ENCODE measurements at regions not wholly inside any gene's neighbourhood (a gene's known extent, or its start where the extent isn't known, plus 50 kb on each side); places are given as distances from the start of the nearest gene placed in this dataset.

DNA sequence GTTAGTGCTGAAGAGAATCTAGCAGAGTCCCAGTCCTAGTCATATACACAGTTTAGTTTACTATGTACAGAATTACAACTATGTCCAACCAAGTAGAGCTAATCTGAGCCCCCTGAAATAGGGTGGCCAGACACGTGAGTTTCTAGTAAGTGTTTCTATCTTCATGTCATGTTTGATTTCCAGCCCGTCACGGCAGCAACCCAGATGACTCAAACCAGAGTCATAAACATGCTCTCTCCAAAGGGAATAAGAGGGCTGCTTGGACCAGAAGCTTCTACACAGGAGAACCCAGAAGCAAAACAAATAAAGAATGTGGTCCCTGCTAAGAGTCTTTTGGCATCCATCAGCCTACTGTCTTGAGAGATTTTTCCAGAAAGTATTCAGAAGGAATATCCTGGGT, 64.9 kb upstream of the WIPF1 start:
- no peak overlapping the region for H3K4me3 Mint-ChIP-seq
- H3K27me3 Mint-ChIP-seq: no peaks in the 10 kb centered on the region
- H3K4me1 Mint-ChIP-seq: peaks cover 44% of the 10 kb centered on the region
- ATAC-seq (no peak), DNase-seq (no peak)
- H3K36me3 Mint-ChIP-seq (ENCODE audit: low read depth): peaks cover 2% of the 10 kb centered on the region
- H3K9me3 Mint-ChIP-seq: no peaks in the 10 kb centered on the region
- H3K27ac Mint-ChIP-seq: no peak overlapping the region

DNA sequence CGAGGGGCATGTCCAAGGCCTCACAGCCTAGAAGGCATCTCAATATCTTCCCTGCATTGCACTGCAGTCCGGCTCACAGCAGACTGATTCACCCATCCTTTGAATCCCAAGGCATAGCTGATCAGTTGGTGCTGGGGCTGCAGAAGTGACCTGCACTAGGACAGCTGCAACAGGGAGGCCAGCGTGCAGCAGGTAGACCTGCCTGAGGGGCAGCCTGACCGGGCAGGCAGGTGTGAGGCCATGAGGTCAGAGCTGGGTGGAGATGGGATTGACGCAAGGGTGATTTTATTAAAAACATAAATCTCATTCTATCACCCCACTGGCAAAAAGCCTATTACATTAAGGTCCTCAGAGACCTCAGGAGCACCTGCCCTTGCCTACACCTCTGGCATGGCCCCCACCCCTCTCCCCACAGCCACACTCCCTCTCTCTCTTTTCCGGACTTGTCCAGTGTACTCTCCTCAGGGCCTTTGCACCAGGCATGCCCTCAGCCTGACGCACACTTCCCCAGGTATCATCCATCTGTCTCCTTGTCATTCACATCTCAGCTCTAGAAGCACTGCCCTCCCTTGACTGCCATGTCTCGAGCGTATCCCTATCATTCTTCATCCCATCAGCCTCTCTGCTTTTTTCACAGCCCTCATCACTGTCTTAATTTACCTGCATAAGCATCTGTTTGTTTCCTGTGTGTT, 63.5 kb upstream of the WIPF1 start:
- H3K27me3 Mint-ChIP-seq: no peaks in the 10 kb centered on the region
- DNase-seq (no peak), ATAC-seq (no peak)
- peaks cover 40% of the 10 kb centered on the region for H3K4me1 Mint-ChIP-seq
- H3K9me3 Mint-ChIP-seq: peaks cover 7% of the 10 kb centered on the region
- no peak overlapping the region for H3K27ac Mint-ChIP-seq
- no peak overlapping the region for H3K4me3 Mint-ChIP-seq
- H3K36me3 Mint-ChIP-seq (ENCODE audit: low read depth): peaks cover 8% of the 10 kb centered on the region

DNA sequence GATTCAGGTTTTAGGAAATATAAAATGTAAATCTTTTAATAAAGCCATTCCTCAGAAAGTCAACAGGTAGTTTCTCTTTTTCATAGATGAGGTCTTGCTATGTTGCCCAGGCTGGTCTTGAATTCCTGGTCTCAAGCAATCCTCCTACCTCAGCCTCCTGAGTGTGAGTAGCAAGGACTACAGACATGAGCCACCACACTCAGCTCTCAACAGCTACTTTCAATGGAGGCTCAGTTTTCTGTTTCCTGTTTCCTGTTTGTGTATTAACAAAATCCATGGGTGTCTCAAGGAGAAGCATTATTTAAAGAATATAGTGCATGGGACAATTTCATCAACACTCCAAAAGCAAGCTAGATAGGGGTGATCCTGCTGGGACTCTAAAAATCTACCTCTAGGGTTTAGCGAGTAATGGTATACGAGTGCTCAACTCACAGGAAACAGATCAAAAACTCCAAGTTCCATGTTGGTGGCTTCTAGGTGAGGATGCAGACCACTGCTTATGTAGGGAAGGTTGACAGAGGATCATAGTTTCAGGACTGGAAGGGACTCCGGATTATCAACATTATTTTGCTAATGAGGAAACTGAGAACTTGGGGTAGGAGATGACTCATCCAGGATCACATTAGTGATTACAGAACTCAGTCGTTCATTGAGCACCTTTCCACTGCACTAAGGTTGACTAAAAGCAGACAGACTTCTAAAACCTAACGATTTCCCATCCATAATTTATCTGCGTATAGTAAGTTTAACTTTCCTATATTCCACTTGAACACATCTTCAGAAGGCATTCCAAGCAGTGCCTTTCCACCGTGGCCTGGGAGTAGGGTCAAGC, 61.7 kb upstream of the WIPF1 start:
- H3K36me3 Mint-ChIP-seq (ENCODE audit: low read depth): peaks cover 19% of the 10 kb centered on the region
- no peaks in the 10 kb centered on the region for H3K27me3 Mint-ChIP-seq
- no peak overlapping the region for H3K4me3 Mint-ChIP-seq
- peaks cover 17% of the 10 kb centered on the region for H3K9me3 Mint-ChIP-seq
- H3K4me1 Mint-ChIP-seq: peaks cover 43% of the 10 kb centered on the region
- peak; percentile 37 for ATAC-seq
- no peak for DNase-seq
- H3K27ac Mint-ChIP-seq: peak overlapping the region; percentile 59

DNA sequence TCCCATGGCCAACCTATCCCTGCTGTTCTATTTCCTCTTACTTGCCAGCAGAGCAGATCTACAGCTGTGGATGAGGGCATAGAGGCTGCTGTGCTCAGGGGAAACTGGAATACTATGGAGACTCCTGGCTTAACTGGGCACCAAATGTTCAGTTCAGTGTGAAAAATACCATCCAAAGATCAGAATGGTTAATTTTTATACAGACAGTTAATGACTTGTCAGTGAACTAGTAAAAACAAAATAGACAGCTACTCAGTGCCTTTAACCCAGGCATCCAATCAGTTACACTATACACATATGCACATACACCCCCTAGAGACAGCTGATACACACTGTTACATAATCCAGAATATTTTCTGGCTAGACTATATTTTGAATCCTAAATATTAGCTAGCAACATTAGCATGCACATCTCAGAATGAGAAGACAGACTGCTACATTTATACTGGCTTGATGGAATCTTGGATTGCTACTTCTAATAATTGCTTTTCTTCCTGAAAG, 59.1 kb upstream of the WIPF1 start:
- H3K4me3 Mint-ChIP-seq: no peak overlapping the region
- ATAC-seq (no peak), DNase-seq (no peak)
- H3K36me3 Mint-ChIP-seq (ENCODE audit: low read depth): peaks cover 21% of the 10 kb centered on the region
- H3K4me1 Mint-ChIP-seq: peaks cover 34% of the 10 kb centered on the region
- H3K27me3 Mint-ChIP-seq: no peaks in the 10 kb centered on the region
- peaks cover 17% of the 10 kb centered on the region for H3K9me3 Mint-ChIP-seq
- no peak overlapping the region for H3K27ac Mint-ChIP-seq

DNA sequence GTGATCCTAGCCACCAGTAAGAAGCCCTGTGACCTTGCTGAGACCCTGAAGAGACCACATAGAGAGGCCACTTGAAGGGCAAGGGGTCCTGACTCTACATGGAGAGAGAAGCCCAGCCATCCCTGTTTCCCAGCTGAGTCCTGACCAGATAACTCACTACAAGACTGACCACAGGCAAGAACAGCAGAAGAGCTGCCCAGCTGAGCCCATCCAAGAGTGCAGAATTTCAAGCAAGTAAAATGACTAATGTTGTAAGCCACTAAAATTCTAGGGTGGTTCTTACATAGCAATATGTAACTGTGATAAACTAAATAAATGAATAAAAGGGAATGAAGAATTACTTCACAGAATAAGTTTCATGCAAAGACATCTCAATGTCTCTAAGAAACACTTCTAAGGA, 58.4 kb upstream of the WIPF1 start:
- ATAC-seq (no peak), DNase-seq (no peak)
- Mint-ChIP-seq H3K27me3 (no peaks in the 10 kb centered on the region), H3K4me1 (peaks cover 35% of the 10 kb centered on the region), H3K27ac (no peak overlapping the region), H3K9me3 (peaks cover 17% of the 10 kb centered on the region), H3K4me3 (no peak overlapping the region), H3K36me3 (ENCODE audit: low read depth) (peaks cover 21% of the 10 kb centered on the region)

DNA sequence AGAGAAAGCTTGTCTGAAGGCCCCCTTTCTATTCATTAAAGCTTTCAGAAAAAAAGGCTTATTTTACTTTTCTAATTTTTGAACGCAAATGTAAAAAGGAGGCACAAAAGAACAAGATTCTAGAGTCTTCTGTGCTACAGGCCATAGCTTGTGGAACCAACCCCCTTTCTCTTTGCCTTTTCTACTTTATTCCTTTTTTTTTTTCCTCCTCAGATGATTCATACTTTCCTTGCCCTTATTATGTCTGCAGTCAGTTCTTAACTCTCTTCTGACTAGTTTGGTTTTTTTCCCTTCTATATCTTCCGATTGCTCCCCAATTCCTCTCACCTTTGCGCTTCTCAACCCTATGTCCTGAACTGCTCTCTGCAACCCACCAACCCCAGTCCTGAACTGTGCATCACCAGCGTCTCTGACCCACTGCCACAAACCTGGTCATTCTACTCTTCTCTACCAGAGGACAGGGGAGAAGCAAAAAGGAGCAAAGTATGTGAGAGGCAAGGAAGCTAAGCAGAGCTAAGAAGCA, 56.9 kb upstream of the WIPF1 start:
- Mint-ChIP-seq H3K4me3 (no peak overlapping the region), H3K36me3 (ENCODE audit: low read depth) (peaks cover 26% of the 10 kb centered on the region), H3K27me3 (no peaks in the 10 kb centered on the region), H3K4me1 (peaks cover 41% of the 10 kb centered on the region), H3K27ac (peak overlapping the region; percentile 15), H3K9me3 (peaks cover 21% of the 10 kb centered on the region)
- ATAC-seq: no peak
- no peak for DNase-seq

DNA sequence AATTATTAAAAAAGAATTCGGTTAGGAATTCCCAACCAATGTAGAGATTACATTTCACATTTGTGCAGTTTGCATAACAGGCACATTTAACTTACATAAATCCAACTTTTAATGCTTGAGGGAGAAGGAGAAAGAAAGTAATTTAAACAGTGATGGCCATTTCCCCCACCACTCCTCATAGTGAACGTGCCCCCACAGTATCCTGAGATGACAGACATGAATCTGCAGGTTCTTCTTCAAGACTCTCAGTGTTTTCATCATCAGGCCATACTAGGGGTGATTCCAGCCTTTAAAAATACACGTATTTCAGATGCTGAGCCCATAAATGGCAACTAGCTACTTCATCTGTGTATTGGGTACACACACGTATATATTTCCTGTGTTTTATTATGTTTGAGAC, 51.3 kb upstream of the WIPF1 start:
- Mint-ChIP-seq H3K27ac (no peak overlapping the region), H3K36me3 (ENCODE audit: low read depth) (peaks cover 16% of the 10 kb centered on the region), H3K9me3 (peaks cover 14% of the 10 kb centered on the region), H3K4me3 (no peak overlapping the region), H3K4me1 (peaks cover 23% of the 10 kb centered on the region), H3K27me3 (no peaks in the 10 kb centered on the region)
- DNase-seq: no peak
- no peak for ATAC-seq
